MM.1S (cell line): ENCODE measurements at regions not wholly inside any gene's neighbourhood (a gene's known extent, or its start where the extent isn't known, plus 50 kb on each side); places are given as distances from the start of the nearest gene placed in this dataset.

Experiments
- DNase-seq: peaks from one replicate; pipeline ENCODE4 v3.0.0-alpha.2; 2015
- H2AFZ ChIP-seq: fragments of 300-600 bp; sonication (generic); 2 replicates; pipeline ENCODE4 v1.6.0; 2016; ENCODE audit warnings: antibody characterized with exemption, low read length
- H3F3A ChIP-seq: fragments of 300-600 bp; sonication (generic); 2 replicates; pipeline ENCODE4 v1.6.1; 2016; ENCODE audit warnings: mild to moderate bottlenecking, antibody characterized with exemption, low read length, moderate library complexity, mixed read lengths; ENCODE audit not compliant: insufficient read depth
- H3K27ac ChIP-seq: fragments of 300-600 bp; sonication (generic); 2 replicates; pipeline ENCODE4 v1.5.1; 2016; ENCODE audit warnings: mild to moderate bottlenecking, low read length
- H3K27me3 ChIP-seq: fragments of 300-600 bp; sonication (generic); replicated peaks from 2 replicates; pipeline ENCODE4 v1.6.0; 2016; ENCODE audit warnings: low read length; ENCODE audit not compliant: insufficient read depth
- H3K36me3 ChIP-seq: fragments of 300-600 bp; sonication (generic); replicated peaks from 2 replicates; pipeline ENCODE4 v1.6.1; 2016; ENCODE audit warnings: mild to moderate bottlenecking, low read length, mixed read lengths; ENCODE audit not compliant: insufficient read depth
- H3K4me1 ChIP-seq: fragments of 300-600 bp; sonication (generic); 2 replicates; pipeline ENCODE4 v1.6.1; 2016; ENCODE audit warnings: low read length, mixed read lengths
- H3K4me2 ChIP-seq: fragments of 300-600 bp; sonication (generic); 2 replicates; pipeline ENCODE4 v1.6.0; 2016; ENCODE audit warnings: low read depth, low read length
- H3K4me3 ChIP-seq: fragments of 300-600 bp; sonication (generic); 2 replicates; pipeline ENCODE4 v1.5.1; 2016; ENCODE audit warnings: low read length, mixed read lengths
- H3K79me2 ChIP-seq: fragments of 300-600 bp; sonication (generic); 2 replicates; pipeline ENCODE4 v1.6.1; 2016; ENCODE audit warnings: mixed run types, low read length, mixed read lengths
- H3K9ac ChIP-seq: fragments of 300-600 bp; sonication (generic); 2 replicates; pipeline ENCODE4 v1.6.1; 2016; ENCODE audit warnings: low read length, mixed read lengths
- H3K9me2 ChIP-seq: fragments of 300-600 bp; sonication (generic); replicated peaks from 2 replicates; pipeline ENCODE4 v1.6.1; 2016; ENCODE audit warnings: mild to moderate bottlenecking, low read length, mixed read lengths; ENCODE audit not compliant: insufficient read depth
- H3K9me3 ChIP-seq: fragments of 300-600 bp; sonication (generic); replicated peaks from 2 replicates; pipeline ENCODE4 v1.6.1; 2016; ENCODE audit warnings: mild to moderate bottlenecking, low read length, mixed read lengths; ENCODE audit not compliant: insufficient read depth
- H4K20me1 ChIP-seq: fragments of 300-600 bp; sonication (generic); 2 replicates; pipeline ENCODE4 v1.6.1; 2016; ENCODE audit warnings: mild to moderate bottlenecking, low read length, moderate library complexity, mixed read lengths; ENCODE audit not compliant: insufficient read depth
- CTCF ChIP-seq: fragments of 300-600 bp; sonication (generic); IDR thresholded peaks from 2 replicates; pipeline ENCODE4 v1.5.1; 2016; ENCODE audit warnings: antibody characterized with exemption, low read length, mixed read lengths
- EZH2 ChIP-seq: fragments of 300-600 bp; sonication (generic); optimal IDR thresholded peaks from 2 replicates; pipeline ENCODE3; 2017; ENCODE audit warnings: low read depth, mild to moderate bottlenecking, antibody characterized with exemption, low read length, mixed read lengths
- EZH2phosphoT487 ChIP-seq: fragments of 300-600 bp; sonication (generic); IDR thresholded peaks from 2 replicates; pipeline ENCODE4 v1.6.1; 2018; ENCODE audit warnings: antibody characterized with exemption, low read length

- H3F3A ChIP-seq, result no peaks in the 10 kb centered on the region
- no peaks in the 10 kb centered on the region for H3K27me3 ChIP-seq
- H2AFZ ChIP-seq, result no peak overlapping the region
- H3K9me3 ChIP-seq, result no peaks in the 10 kb centered on the region
- no peaks in the 10 kb centered on the region for H3K4me1 ChIP-seq
- H3K4me3 ChIP-seq, result no peak overlapping the region
- H4K20me1 ChIP-seq, result no peaks in the 10 kb centered on the region
- no peak overlapping the region for H3K4me2 ChIP-seq
- no peaks in the 10 kb centered on the region for H3K36me3 ChIP-seq
- H3K27ac ChIP-seq, result no peak overlapping the region
- H3K9me2 ChIP-seq, result no peaks in the 10 kb centered on the region
- H3K9ac ChIP-seq, result no peak overlapping the region
- TF ChIP-seq EZH2, result no peak
- TF ChIP-seq EZH2phosphoT487, result no peak
- no peak for TF ChIP-seq CTCF
- DNase-seq, result no peak
- H3K79me2 ChIP-seq, result no peaks in the 10 kb centered on the region
Measured at GRCh38 chr5:178793696-178794095, 63.2 kb upstream of the ZNF354A start.

GRCh38 chr5:178793151-178793550 is 62.7 kb upstream of the ZNF354A start:
- TF ChIP-seq CTCF, result peak; percentile 36
- no peak for TF ChIP-seq EZH2phosphoT487
- no peak for TF ChIP-seq EZH2
- Histone ChIP-seq H3K27me3 (no peaks in the 10 kb centered on the region), H3K79me2 (no peaks in the 10 kb centered on the region), H3K4me2 (no peak overlapping the region), H2AFZ (no peak overlapping the region), H3K4me3 (no peak overlapping the region), H3K36me3 (no peaks in the 10 kb centered on the region), H3K9ac (no peak overlapping the region), H3K27ac (no peak overlapping the region), H4K20me1 (no peaks in the 10 kb centered on the region), H3K9me2 (no peaks in the 10 kb centered on the region), H3K9me3 (no peaks in the 10 kb centered on the region), H3K4me1 (no peaks in the 10 kb centered on the region), H3F3A (no peaks in the 10 kb centered on the region)
- no peak for DNase-seq

GRCh38 chr5:178791976-178792375 is 61.5 kb upstream of the ZNF354A start:
- H3K9ac ChIP-seq, result no peak overlapping the region
- no peak for DNase-seq
- no peak overlapping the region for H3K27ac ChIP-seq
- no peaks in the 10 kb centered on the region for H3K27me3 ChIP-seq
- no peaks in the 10 kb centered on the region for H3K9me3 ChIP-seq
- TF ChIP-seq CTCF, result no peak
- no peak for TF ChIP-seq EZH2
- no peak for TF ChIP-seq EZH2phosphoT487
- no peaks in the 10 kb centered on the region for H3F3A ChIP-seq
- no peaks in the 10 kb centered on the region for H4K20me1 ChIP-seq
- H3K36me3 ChIP-seq, result no peaks in the 10 kb centered on the region
- H3K79me2 ChIP-seq, result no peaks in the 10 kb centered on the region
- no peak overlapping the region for H2AFZ ChIP-seq
- no peaks in the 10 kb centered on the region for H3K9me2 ChIP-seq
- H3K4me3 ChIP-seq, result no peak overlapping the region
- H3K4me2 ChIP-seq, result no peak overlapping the region
- no peaks in the 10 kb centered on the region for H3K4me1 ChIP-seq
